SJCRH30 (cell line): ENCODE measurements at regions not wholly inside any gene's neighbourhood (a gene's known extent, or its start where the extent isn't known, plus 50 kb on each side); places are given as distances from the start of the nearest gene placed in this dataset.
"Not testable (repeated sequence)": the region's sequence is repeated elsewhere in the genome, so short reads cannot be mapped to it uniquely, and the experiment has no call there.

ENCODE experiments used
- DNase-seq, 2 experiments: peaks; one replicate each; pipeline ENCODE4 v3.0.0-alpha.2; 2015 to 2020
- H3K27ac ChIP-seq: fragments of 250-450 bp; sonication (Bioruptor Pico); 2 replicates; pipeline ENCODE4 v1.5.1; 2020; ENCODE audit warnings: mild to moderate bottlenecking, moderate library complexity
- H3K27me3 ChIP-seq: fragments of 250-450 bp; sonication (Bioruptor Pico); 2 replicates; pipeline ENCODE4 v1.5.1; 2020; ENCODE audit warnings: mild to moderate bottlenecking, moderate library complexity
- H3K36me3 ChIP-seq: fragments of 250-450 bp; sonication (Bioruptor Pico); 2 replicates; pipeline ENCODE4 v1.5.1; 2020; ENCODE audit warnings: mild to moderate bottlenecking, moderate library complexity
- H3K4me1 ChIP-seq: fragments of 250-450 bp; sonication (Bioruptor Pico); 2 replicates; pipeline ENCODE4 v1.5.1; 2020; ENCODE audit warnings: mild to moderate bottlenecking, moderate library complexity
- H3K4me3 ChIP-seq: fragments of 250-450 bp; sonication (Bioruptor Pico); 2 replicates; pipeline ENCODE4 v1.5.1; 2020; ENCODE audit warnings: mild to moderate bottlenecking, moderate library complexity
- H3K9me3 ChIP-seq: fragments of 250-450 bp; sonication (Bioruptor Pico); replicated peaks from 2 replicates; pipeline ENCODE4 v1.5.1; 2020; ENCODE audit warnings: mild to moderate bottlenecking, moderate library complexity

GRCh38 chr12:13537623-13538022, 341.1 kb downstream of the EMP1 start:
- Histone ChIP-seq H3K36me3 (no peaks in the 10 kb centered on the region), H3K27ac (no peak overlapping the region), H3K27me3 (no peaks in the 10 kb centered on the region), H3K4me1 (peaks cover 3% of the 10 kb centered on the region; the same call in 1 of the 2 replicates), H3K9me3 (no peaks in the 10 kb centered on the region), H3K4me3 (no peak overlapping the region)
- no peak for DNase-seq

GRCh38 chr12:13536219-13536910, 339.8 kb downstream of the EMP1 start:
- H3K4me3 ChIP-seq, result no peak overlapping the region
- no peak for DNase-seq
- no peak overlapping the region for H3K27ac ChIP-seq
- H3K36me3 ChIP-seq, result no peaks in the 10 kb centered on the region
- no peaks in the 10 kb centered on the region for H3K27me3 ChIP-seq
- H3K9me3 ChIP-seq, result no peaks in the 10 kb centered on the region
- peaks cover 3% of the 10 kb centered on the region; the same call in 1 of the 2 replicates for H3K4me1 ChIP-seq

GRCh38 chr12:13534645-13535398, 338.3 kb downstream of the EMP1 start:
- Histone ChIP-seq H3K36me3 (no peaks in the 10 kb centered on the region), H3K9me3 (no peaks in the 10 kb centered on the region), H3K4me3 (no peak overlapping the region), H3K4me1 (peaks cover 3% of the 10 kb centered on the region; the same call in 1 of the 2 replicates), H3K27me3 (no peaks in the 10 kb centered on the region), H3K27ac (no peak overlapping the region)
- peak; percentile 80 to 90 for DNase-seq

- no peaks in the 10 kb centered on the region for H3K36me3 ChIP-seq
- H3K9me3 ChIP-seq, result no peaks in the 10 kb centered on the region
- no peak overlapping the region for H3K4me3 ChIP-seq
- DNase-seq, result no peak
- H3K27ac ChIP-seq, result no peak overlapping the region
- H3K27me3 ChIP-seq, result no peaks in the 10 kb centered on the region
- peaks cover 3% of the 10 kb centered on the region; the same call in 1 of the 2 replicates for H3K4me1 ChIP-seq
Observed at GRCh38 chr12:13534242-13534641, 337.7 kb downstream of the EMP1 start.

GRCh38 chr12:13530966-13531365, 334.4 kb downstream of the EMP1 start:
- Histone ChIP-seq H3K36me3 (no peaks in the 10 kb centered on the region), H3K4me1 (peaks cover 3% of the 10 kb centered on the region; the same call in 1 of the 2 replicates)

GRCh38 chr12:13526185-13526921, 329.8 kb downstream of the EMP1 start:
- peak overlapping the region; percentile 16; the same call in 1 of the 2 replicates for H3K27ac ChIP-seq
- H3K9me3 ChIP-seq, H3K4me1 ChIP-seq, H3K36me3 ChIP-seq, H3K4me3 ChIP-seq, H3K27me3 ChIP-seq: not testable (repeated sequence)
- peak; percentile 11 to 39 for DNase-seq

More at GRCh38 chr12:13530966-13531365, 334.4 kb downstream of the EMP1 start:
- H3K27ac ChIP-seq, result no peak overlapping the region
- no peak for DNase-seq
- no peak overlapping the region for H3K4me3 ChIP-seq
- no peaks in the 10 kb centered on the region for H3K27me3 ChIP-seq
- H3K9me3 ChIP-seq, result no peaks in the 10 kb centered on the region

GRCh38 chr12:13523536-13524307, 327.2 kb downstream of the EMP1 start:
- Histone ChIP-seq H3K27me3 (no peaks in the 10 kb centered on the region), H3K27ac (no peak overlapping the region), H3K9me3 (0 out of 2 replicates have a peak, but pooled peaks cover 7% of the 10 kb centered on the region), H3K36me3 (no peaks in the 10 kb centered on the region), H3K4me3 (no peak overlapping the region), H3K4me1 (peaks cover 6% of the 10 kb centered on the region)
- no peak for DNase-seq

- H3K27ac ChIP-seq, H3K27me3 ChIP-seq, DNase-seq, H3K4me3 ChIP-seq, H3K4me1 ChIP-seq, H3K36me3 ChIP-seq: not testable (repeated sequence)
- peaks cover 11% of the 10 kb centered on the region; the same call in 1 of the 2 replicates for H3K9me3 ChIP-seq
Observed at GRCh38 chr12:13518034-13518433, 321.5 kb downstream of the EMP1 start.

GRCh38 chr12:13509740-13510139, 313.2 kb downstream of the EMP1 start:
- no peaks in the 10 kb centered on the region for H3K27me3 ChIP-seq
- H3K4me3 ChIP-seq, result no peak overlapping the region
- no peak overlapping the region for H3K27ac ChIP-seq
- no peaks in the 10 kb centered on the region for H3K36me3 ChIP-seq
- no peak for DNase-seq
- peaks cover 3% of the 10 kb centered on the region; the same call in 1 of the 2 replicates for H3K9me3 ChIP-seq
- no peaks in the 10 kb centered on the region; the same call in 1 of the 2 replicates for H3K4me1 ChIP-seq

GRCh38 chr12:13505636-13506035, 309.1 kb downstream of the EMP1 start:
- no peaks in the 10 kb centered on the region for H3K36me3 ChIP-seq
- no peak for DNase-seq
- no peaks in the 10 kb centered on the region for H3K9me3 ChIP-seq
- H3K27me3 ChIP-seq, result no peaks in the 10 kb centered on the region
- H3K4me1 ChIP-seq, result peaks cover 16% of the 10 kb centered on the region
- no peak overlapping the region for H3K27ac ChIP-seq
- H3K4me3 ChIP-seq, result no peak overlapping the region

- H3K4me1 ChIP-seq, result peaks cover 16% of the 10 kb centered on the region
- H3K36me3 ChIP-seq, result no peaks in the 10 kb centered on the region
- H3K27ac ChIP-seq, result no peak overlapping the region
- no peak overlapping the region for H3K4me3 ChIP-seq
- no peaks in the 10 kb centered on the region for H3K9me3 ChIP-seq
- H3K27me3 ChIP-seq, result no peaks in the 10 kb centered on the region
- no peak for DNase-seq
Observed at GRCh38 chr12:13505224-13505623, 308.7 kb downstream of the EMP1 start.

GRCh38 chr12:13504736-13505135, 308.2 kb downstream of the EMP1 start:
- H3K4me1 ChIP-seq, result peaks cover 16% of the 10 kb centered on the region
- H3K27ac ChIP-seq, result no peak overlapping the region

GRCh38 chr12:13504074-13504473, 307.5 kb downstream of the EMP1 start:
- peaks cover 16% of the 10 kb centered on the region for H3K4me1 ChIP-seq
- H3K27ac ChIP-seq, result no peak overlapping the region; the same call in 1 of the 2 replicates
- no peaks in the 10 kb centered on the region for H3K27me3 ChIP-seq
- no peaks in the 10 kb centered on the region for H3K9me3 ChIP-seq
- H3K36me3 ChIP-seq, result no peaks in the 10 kb centered on the region
- H3K4me3 ChIP-seq, result no peak overlapping the region
- DNase-seq, result peak in 1 of 2 experiments; percentile 21

More at GRCh38 chr12:13504736-13505135, 308.2 kb downstream of the EMP1 start:
- Histone ChIP-seq H3K9me3 (no peaks in the 10 kb centered on the region), H3K36me3 (no peaks in the 10 kb centered on the region), H3K4me3 (no peak overlapping the region), H3K27me3 (no peaks in the 10 kb centered on the region)
- no peak for DNase-seq
